Activated naive CD4-positive, alpha-beta T cell treated with anti-CD3 and anti-CD28 coated beads, Interleukin-2, amount 50 U/mL, for 72 hours (primary cell): ENCODE measurements at regions not wholly inside any gene's neighbourhood (a gene's known extent, or its start where the extent isn't known, plus 50 kb on each side); places are given as distances from the start of the nearest gene placed in this dataset.
A peak's percentile ranks its signal among the peaks of the same experiment; 100 is the strongest.

Experiments
- ATAC-seq, 2 donors: fragments of 150-1000 bp; cut with Tn5 transposase; 2 replicates each; pipeline ENCODE4 v1.10.0; 2021; ENCODE audit warnings: mild to moderate bottlenecking in 2 of 2, moderate library complexity in 2 of 2
- DNase-seq, 2 donors: peaks; one replicate each; pipeline ENCODE4 v3.0.0; 2021 to 2022; ENCODE audit warnings: low spot score in 2 of 2
- H3K27ac Mint-ChIP-seq, 2 donors: one replicate each; pipeline ENCODE4 v1.8.0; 2022; ENCODE audit warnings: mild to moderate bottlenecking in 2 of 2, mixed read lengths in 2 of 2
- H3K36me3 Mint-ChIP-seq, 2 donors: one replicate each; pipeline ENCODE4 v1.8.0; 2022; ENCODE audit warnings: mixed read lengths in 2 of 2
- H3K9me3 Mint-ChIP-seq, 2 donors: one replicate each; pipeline ENCODE4 v1.8.0; 2022; ENCODE audit warnings: mixed read lengths in 2 of 2

DNA sequence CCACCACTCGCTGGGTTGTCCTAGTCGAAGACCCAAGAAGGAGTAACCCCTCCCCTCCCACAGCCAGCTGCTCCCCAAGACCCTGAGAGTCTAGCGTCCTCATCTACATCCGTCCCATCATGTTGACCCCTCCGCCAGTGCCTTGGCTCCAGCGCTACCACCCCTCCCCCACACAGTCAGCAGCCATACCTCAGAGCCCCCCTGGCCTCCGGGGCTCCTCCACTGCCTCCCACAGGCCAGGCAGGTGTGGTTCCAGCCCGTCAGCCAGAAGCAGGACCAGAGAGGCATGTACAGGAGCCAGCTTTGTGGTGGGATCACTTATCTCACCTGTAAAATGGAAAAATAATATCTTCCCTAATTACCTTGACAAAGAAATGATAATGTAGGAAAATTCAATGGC, 51.5 kb upstream of the PHF21B start:
- Mint-ChIP-seq H3K36me3 (no peaks in the 10 kb centered on the region), H3K9me3 (no peaks in the 10 kb centered on the region), H3K27ac (peak overlapping the region in 1 of 2 donors; percentile 5)
- no peak for DNase-seq
- ATAC-seq: no peak

DNA sequence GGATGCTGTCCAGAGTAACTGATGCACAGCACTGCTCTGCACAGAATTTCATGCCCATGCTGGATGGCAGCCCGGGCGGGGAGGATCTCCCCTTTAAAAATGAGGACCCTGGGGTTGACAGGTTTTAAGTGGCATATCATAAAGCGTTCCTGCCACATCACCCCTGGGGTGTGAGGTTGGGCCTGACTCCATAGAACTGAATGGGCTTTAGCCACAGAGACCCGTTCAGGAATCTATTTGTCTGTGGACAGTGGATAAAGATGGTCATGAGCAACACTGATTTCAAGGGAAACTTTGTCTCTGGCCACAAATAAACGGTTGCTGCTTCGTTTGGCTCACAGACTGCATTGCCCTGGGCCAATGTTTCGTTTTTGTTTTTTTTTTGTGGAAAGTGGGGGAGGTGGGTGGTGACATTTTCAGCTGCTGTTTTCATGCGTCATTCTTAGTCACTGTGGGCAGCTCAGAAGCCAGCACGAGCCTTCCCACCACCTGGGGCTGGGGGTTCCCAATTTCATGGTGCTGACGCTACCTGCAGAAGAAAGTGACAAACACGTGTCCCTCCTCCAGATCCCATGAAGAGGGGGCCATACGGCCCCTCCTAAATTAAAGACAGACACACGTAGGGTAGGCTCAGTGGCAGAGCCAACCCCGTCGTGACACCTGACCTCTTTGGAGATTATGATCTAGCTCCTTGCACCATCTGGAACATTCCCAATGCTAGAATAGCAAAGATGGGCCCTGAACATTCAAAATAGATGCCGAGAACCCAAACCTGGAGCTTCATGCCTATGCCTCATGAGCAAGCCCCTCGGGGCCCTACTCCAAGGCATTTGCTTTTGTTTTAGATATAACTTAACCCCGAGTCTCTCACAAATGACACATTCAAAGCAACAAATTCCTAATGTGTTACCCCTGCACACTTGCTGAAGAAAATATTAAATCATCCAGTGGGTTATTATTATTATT, 54.8 kb upstream of the PHF21B start:
- ATAC-seq: peak; percentile 95 to 98
- peaks cover 5 to 9% of the 10 kb centered on the region in 2 donors for H3K9me3 Mint-ChIP-seq
- peak overlapping the region; percentile 9 to 86 for H3K27ac Mint-ChIP-seq
- DNase-seq: peak; percentile 50 to 78
- H3K36me3 Mint-ChIP-seq: peaks cover 0 to 6% of the 10 kb centered on the region in 2 donors

DNA sequence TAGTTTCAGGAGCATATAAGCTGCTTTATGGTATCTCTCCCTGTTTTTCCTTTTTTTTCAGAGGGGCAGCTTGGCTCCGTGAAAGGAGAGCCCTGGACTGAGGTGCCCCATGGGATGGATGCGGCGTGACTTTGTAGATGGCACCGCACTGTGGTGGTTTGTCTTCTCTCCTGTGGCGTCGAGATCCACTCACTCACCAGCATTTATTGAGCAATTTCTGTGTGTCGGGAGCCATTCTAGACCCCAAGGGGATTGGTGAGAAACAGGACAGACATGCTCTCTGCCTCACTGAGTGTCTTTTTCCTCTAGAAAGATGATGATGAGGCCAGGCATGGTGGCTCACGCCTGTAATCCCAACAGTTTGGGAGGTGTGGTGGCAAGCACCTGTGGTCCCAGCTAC, 55.9 kb upstream of the PHF21B start:
- DNase-seq: no peak
- ATAC-seq: no peak
- peak overlapping the region in 1 of 2 donors; percentile 64 for H3K27ac Mint-ChIP-seq
- peaks cover 0 to 6% of the 10 kb centered on the region in 2 donors for H3K36me3 Mint-ChIP-seq
- peaks cover 5 to 9% of the 10 kb centered on the region in 2 donors for H3K9me3 Mint-ChIP-seq

DNA sequence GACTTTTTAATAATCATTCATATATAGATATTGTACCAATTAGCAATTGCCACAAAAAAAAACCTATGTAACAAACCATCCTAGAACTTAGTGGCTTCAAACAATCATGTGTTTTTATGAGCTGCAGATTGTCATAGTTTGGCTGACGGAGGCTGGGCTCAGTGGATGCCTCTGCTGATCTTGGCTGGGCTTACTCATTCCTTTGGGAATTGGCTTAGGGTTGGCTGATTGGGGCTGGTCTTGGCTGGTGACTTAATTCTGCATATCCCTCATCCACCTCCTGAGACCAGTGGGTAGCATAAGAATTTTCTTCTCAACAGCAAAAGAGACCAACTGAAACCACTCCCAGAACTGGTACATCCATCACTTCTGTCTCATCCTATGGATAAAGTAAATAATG, 57.9 kb upstream of the PHF21B start:
- ATAC-seq: no peak
- H3K27ac Mint-ChIP-seq: no peak overlapping the region

GRCh38 chr22:45069925-45070324, 60.1 kb upstream of the PHF21B start:
- Mint-ChIP-seq H3K9me3 (peaks cover 5 to 9% of the 10 kb centered on the region in 2 donors), H3K27ac (peak overlapping the region in 1 of 2 donors; percentile 21), H3K36me3 (peaks cover 0 to 6% of the 10 kb centered on the region in 2 donors)
- DNase-seq: no peak
- peak; percentile 80 to 85 for ATAC-seq

More for the DNA sequence above, 57.9 kb upstream of the PHF21B start:
- H3K9me3 Mint-ChIP-seq: peaks cover 5 to 9% of the 10 kb centered on the region in 2 donors
- no peak for DNase-seq
- H3K36me3 Mint-ChIP-seq: peaks cover 0 to 6% of the 10 kb centered on the region in 2 donors

- DNase-seq: no peak
- H3K9me3 Mint-ChIP-seq: peaks cover 5 to 9% of the 10 kb centered on the region in 2 donors
- H3K36me3 Mint-ChIP-seq: peaks cover 0 to 6% of the 10 kb centered on the region in 2 donors
- peak overlapping the region in 1 of 2 donors; percentile 71 for H3K27ac Mint-ChIP-seq
- ATAC-seq: no peak
These were observed 61.8 kb upstream of the PHF21B start for GRCh38 chr22:45071618-45072017.

GRCh38 chr22:45072322-45072903, 62.6 kb upstream of the PHF21B start:
- peaks cover 0 to 6% of the 10 kb centered on the region in 2 donors for H3K36me3 Mint-ChIP-seq
- ATAC-seq (no peak), DNase-seq (no peak)
- H3K9me3 Mint-ChIP-seq: peaks cover 5 to 9% of the 10 kb centered on the region in 2 donors
- peak overlapping the region in 1 of 2 donors; percentile 71 for H3K27ac Mint-ChIP-seq

DNA sequence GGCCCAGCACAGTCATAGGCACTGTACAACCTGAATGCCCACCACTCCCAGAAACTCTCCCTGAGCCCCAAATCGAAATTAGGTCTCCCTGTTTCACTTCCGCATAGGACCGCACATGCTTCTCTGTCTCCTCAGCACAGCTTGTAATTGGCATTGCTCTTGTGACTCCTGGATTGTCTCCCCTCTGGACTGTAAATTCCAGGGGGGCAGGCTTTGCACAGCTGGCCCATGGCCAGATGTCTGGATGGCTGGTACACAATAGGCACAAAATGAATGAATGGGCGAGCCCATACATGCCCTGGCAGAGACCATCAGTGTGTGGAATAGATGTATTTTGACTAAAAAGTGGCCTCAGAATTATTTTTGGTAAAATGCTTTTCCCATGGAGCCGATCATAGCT, 63.3 kb upstream of the PHF21B start:
- no peak for ATAC-seq
- H3K36me3 Mint-ChIP-seq: peaks cover 0 to 3% of the 10 kb centered on the region in 2 donors
- H3K9me3 Mint-ChIP-seq: peaks cover 3 to 6% of the 10 kb centered on the region in 2 donors
- no peak for DNase-seq
- peak overlapping the region; percentile 51 to 71 for H3K27ac Mint-ChIP-seq

- ATAC-seq (no peak), DNase-seq (no peak)
- Mint-ChIP-seq H3K9me3 (peaks cover 6% of the 10 kb centered on the region in 2 donors), H3K27ac (no peak overlapping the region), H3K36me3 (peaks cover 0 to 8% of the 10 kb centered on the region in 2 donors)
These were observed 67.5 kb upstream of the PHF21B start for GRCh38 chr22:45077286-45077685.

GRCh38 chr22:45077826-45078334, 68.1 kb upstream of the PHF21B start:
- ATAC-seq: no peak
- no peak for DNase-seq
- Mint-ChIP-seq H3K27ac (no peak overlapping the region), H3K36me3 (peaks cover 0 to 8% of the 10 kb centered on the region in 2 donors), H3K9me3 (peaks cover 6% of the 10 kb centered on the region in 2 donors)

DNA sequence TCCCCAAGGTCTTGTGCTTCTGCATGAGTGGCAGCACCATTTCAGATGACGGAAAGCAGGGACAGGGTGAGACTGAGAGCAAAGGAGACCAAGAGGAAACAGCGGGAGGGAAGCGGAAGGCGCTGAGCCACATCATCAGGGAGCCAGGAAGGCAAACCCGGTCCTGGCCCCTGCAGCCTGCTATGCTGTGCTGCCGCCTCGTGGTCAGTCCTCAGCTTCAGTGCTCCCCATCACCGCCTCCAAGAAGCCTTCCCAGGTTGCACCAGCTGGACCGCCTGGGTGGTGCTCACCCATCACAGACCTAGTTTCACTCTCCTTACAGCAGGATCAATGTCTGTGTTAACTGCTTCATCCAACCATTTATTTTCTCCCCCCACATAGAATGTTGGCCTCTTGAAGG, 73.0 kb upstream of the PHF21B start:
- ATAC-seq (peak in 1 of 2 donors; percentile 49), DNase-seq (no peak)
- Mint-ChIP-seq H3K27ac (no peak overlapping the region), H3K9me3 (peaks cover 6% of the 10 kb centered on the region in 2 donors), H3K36me3 (peaks cover 0 to 8% of the 10 kb centered on the region in 2 donors)

DNA sequence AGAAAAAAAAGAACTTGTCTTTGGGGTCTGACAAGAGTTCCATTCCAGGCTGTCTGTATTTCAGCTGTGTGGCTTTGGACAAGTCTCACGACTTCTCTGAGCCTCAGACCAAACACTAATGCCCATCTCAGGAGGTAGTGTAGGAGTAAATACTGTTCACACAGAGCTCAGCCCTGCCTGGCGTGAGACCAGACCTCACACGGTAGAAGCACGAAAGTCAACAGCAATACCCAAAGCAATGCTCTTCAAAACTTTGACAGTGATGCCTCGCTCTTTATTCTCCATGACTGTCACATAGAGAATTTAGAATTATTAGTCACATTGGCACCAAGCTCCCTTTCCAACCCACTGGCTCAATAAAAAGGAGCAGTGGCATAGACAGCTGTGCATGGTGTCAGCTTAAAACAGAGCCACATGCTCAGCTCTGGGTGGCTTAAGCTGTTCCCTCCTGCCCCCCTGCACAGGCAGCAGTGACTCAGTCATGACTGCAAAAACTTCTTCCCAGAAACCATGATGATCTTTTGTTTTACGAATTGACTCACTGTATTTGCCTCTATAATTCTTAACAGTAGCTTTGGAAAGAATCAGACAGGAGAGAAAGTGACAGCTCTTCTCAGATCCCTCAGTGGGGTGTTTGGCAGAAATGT, 74.0 kb upstream of the PHF21B start:
- DNase-seq: peak in 1 of 2 donors; percentile 16
- ATAC-seq: peak; percentile 84 to 93
- peaks cover 0 to 8% of the 10 kb centered on the region in 2 donors for H3K36me3 Mint-ChIP-seq
- H3K27ac Mint-ChIP-seq: peak overlapping the region in 1 of 2 donors; percentile 61
- H3K9me3 Mint-ChIP-seq: peaks cover 6% of the 10 kb centered on the region in 2 donors

DNA sequence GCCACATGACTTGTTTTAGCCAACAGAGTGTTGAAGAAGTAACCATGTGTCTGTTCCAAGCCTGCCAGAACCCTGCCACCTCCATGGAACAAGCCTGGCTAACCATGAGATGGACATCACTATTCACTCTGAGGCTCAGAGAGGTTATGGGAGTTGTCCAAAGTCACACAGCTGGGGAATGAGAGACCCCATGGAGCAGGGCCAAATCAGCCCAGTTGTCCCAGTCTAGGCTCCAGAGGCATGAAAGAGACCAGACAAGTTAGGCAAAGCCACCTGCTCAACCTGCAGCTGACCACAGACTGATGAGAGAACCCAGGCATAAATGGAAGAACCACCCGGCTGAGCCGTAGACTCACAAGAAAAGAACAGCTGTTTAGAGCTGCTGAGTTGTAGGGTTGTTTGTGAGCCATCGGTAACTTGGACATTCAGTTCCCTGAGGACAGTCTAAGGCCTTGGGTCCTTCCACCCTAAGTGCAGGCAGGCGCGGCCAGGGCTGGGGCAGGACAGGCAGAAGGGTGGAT, 74.7 kb upstream of the PHF21B start:
- H3K9me3 Mint-ChIP-seq: peaks cover 6% of the 10 kb centered on the region in 2 donors
- H3K27ac Mint-ChIP-seq: peak overlapping the region in 1 of 2 donors; percentile 61
- no peak for ATAC-seq
- peaks cover 0 to 8% of the 10 kb centered on the region in 2 donors for H3K36me3 Mint-ChIP-seq
- DNase-seq: no peak

DNA sequence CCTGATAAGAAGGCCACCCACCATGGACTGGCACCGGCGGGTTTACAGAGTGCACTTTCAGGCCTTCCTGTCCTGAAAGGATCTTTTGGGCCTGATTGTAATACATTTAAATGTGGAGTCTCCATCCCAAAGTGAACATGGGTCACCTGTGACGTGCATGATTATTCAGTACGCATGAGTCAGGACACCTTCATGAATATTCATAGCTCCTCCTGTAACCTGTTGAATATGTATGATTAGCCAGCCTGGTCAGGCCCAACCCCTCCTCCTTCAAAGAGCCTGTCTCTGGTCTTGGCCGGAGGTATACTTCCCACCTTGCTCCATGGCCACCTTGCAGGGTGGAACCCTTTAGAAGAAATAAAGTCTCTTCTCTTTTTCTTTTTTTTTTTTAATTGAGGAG, 75.9 kb upstream of the NUP50 start:
- ATAC-seq (no peak), DNase-seq (no peak)
- H3K27ac Mint-ChIP-seq: no peak overlapping the region
- H3K9me3 Mint-ChIP-seq: no peaks in the 10 kb centered on the region
- H3K36me3 Mint-ChIP-seq: no peaks in the 10 kb centered on the region

- H3K27ac Mint-ChIP-seq: no peak overlapping the region
- H3K36me3 Mint-ChIP-seq: no peaks in the 10 kb centered on the region
- ATAC-seq (no peak), DNase-seq (no peak)
- H3K9me3 Mint-ChIP-seq: no peaks in the 10 kb centered on the region
These were observed 75.1 kb upstream of the NUP50 start for GRCh38 chr22:45088576-45088975.

- no peak overlapping the region for H3K27ac Mint-ChIP-seq
- no peaks in the 10 kb centered on the region for H3K36me3 Mint-ChIP-seq
- DNase-seq: no peak
- no peaks in the 10 kb centered on the region for H3K9me3 Mint-ChIP-seq
- ATAC-seq: no peak
These were observed 73.2 kb upstream of the NUP50 start for GRCh38 chr22:45090497-45090910.
